K562 (cell line): ENCODE measurements at regions not wholly inside any gene's neighbourhood (a gene's known extent, or its start where the extent isn't known, plus 50 kb on each side); places are given as distances from the start of the nearest gene placed in this dataset.

ENCODE experiments used
- CTCF ChIP-seq, 3 experiments: IDR thresholded peaks in 2 of 3; conservative IDR thresholded peaks in 1 of 3; 2 replicates each; pipeline ENCODE4 v1.5.1; 2011 to 2012; ENCODE audit warnings: low read length in 3 of 3, mild to moderate bottlenecking in 3 of 3, control low read depth in 2 of 3, improper control_type of control experiment in 1 of 3, inconsistent platforms in 1 of 3, low read depth in 1 of 3, mixed read lengths in 1 of 3, moderate library complexity in 1 of 3; ENCODE audit not compliant: insufficient read depth in 2 of 3
- FOS ChIP-seq: IDR thresholded peaks from 3 replicates; pipeline ENCODE4 v1.6.1; 2011; ENCODE audit not compliant: insufficient read length; ENCODE audit errors: extremely low read depth
- ID3 ChIP-seq, 2 experiments: fragments of 250-450 bp in 1 of 2; fragments of 450-650 bp in 1 of 2; sonication (Bioruptor Pico) in 1 of 2; IDR thresholded peaks; 2 replicates each; pipeline versions ENCODE4 v1.6.1 to v1.8.0; 2016 to 2021; ENCODE audit warnings: mild to moderate bottlenecking in 2 of 2, moderate library complexity in 2 of 2, missing compliant biosample characterization in 1 of 2, missing genetic modification characterization in 1 of 2
- JUN ChIP-seq, 2 experiments: sonication (generic) in 1 of 2; formaldehyde crosslinking in 1 of 2; IDR thresholded peaks; 2 replicates each; pipeline versions ENCODE4 v1.6.1 to v1.8.0; 2012 to 2022; ENCODE audit warnings: borderline replicate concordance in 2 of 2, mild to moderate bottlenecking in 2 of 2, improper control_type of control experiment in 1 of 2, low read depth in 1 of 2, low read length in 1 of 2, missing genetic modification reagents in 1 of 2
- JUND ChIP-seq, 2 experiments: IDR thresholded peaks; 2 replicates in 1 of 2; 3 replicates in 1 of 2; pipeline ENCODE4 v1.6.1; 2011; ENCODE audit warnings: borderline replicate concordance in 2 of 2, low read depth in 2 of 2, low read length in 2 of 2, improper control_type of control experiment in 1 of 2, missing biosample characterization in 1 of 2, missing genetic modification characterization in 1 of 2, missing genetic modification reagents in 1 of 2
- POLR2A ChIP-seq: fragments of 450-650 bp; conservative IDR thresholded peaks from 2 replicates; pipeline ENCODE4 v1.6.1; 2016
- PRPF4 ChIP-seq: fragments of 200-400 bp; formaldehyde crosslinking; IDR thresholded peaks from one replicate; pipeline ENCODE4 v1.6.1; 2017; ENCODE audit warnings: low read length, low read depth, mild to moderate bottlenecking; ENCODE audit not compliant: insufficient read depth, poor library complexity, severe bottlenecking
- SP2 ChIP-seq: IDR thresholded peaks from 2 replicates; pipeline ENCODE4 v1.6.1; 2011; ENCODE audit warnings: mild to moderate bottlenecking, low read depth, low read length, moderate library complexity; ENCODE audit not compliant: poor library complexity, severe bottlenecking; ENCODE audit errors: extremely low read depth
- SPI1 ChIP-seq: IDR thresholded peaks from 2 replicates; pipeline ENCODE4 v1.6.1; 2011; ENCODE audit warnings: low read depth, low read length, control low read depth, borderline replicate concordance
- ZBTB40 ChIP-seq, 2 experiments: fragments of 450-650 bp in 1 of 2; sonication (generic) in 1 of 2; formaldehyde crosslinking in 1 of 2; IDR thresholded peaks; 2 replicates each; pipeline versions ENCODE4 v1.7.1 to v1.9.0; 2016 to 2022; ENCODE audit warnings: inconsistent platforms in 1 of 2, mild to moderate bottlenecking in 1 of 2, missing genetic modification reagents in 1 of 2
- ZNF76 ChIP-seq: fragments of 250-450 bp; sonication (Bioruptor Pico); IDR thresholded peaks from 2 replicates; pipeline ENCODE4 v1.4.0; 2020; ENCODE audit warnings: mild to moderate bottlenecking, moderate library complexity, borderline replicate concordance
- ZNF780A ChIP-seq: fragments of 250-450 bp; sonication (Bioruptor Pico); IDR thresholded peaks from 2 replicates; pipeline ENCODE4 v1.5.0; 2021; ENCODE audit warnings: mild to moderate bottlenecking

- TF ChIP-seq ZNF76 (no peak), ID3 (CRISPR knock-in tag; IDR thresholded peaks at IDR 0.05) (no peak), ID3 (tag; IDR thresholded peaks at IDR 0.05) (no peak), CTCF (IDR thresholded peaks at IDR 0.05 in 2 of 3, conservative IDR thresholded peaks at IDR 0.05 in 1 of 3; ENCODE audit: insufficient read depth in 2 of 3, low read depth in 1 of 3, low read length in 3 of 3) (no peak), SPI1 (no peak), SP2 (no peak), JUN (IDR thresholded peaks at IDR 0.05; ENCODE audit: borderline replicate concordance, low read depth, low read length) (no peak), JUN (CRISPR knock-in tag; IDR thresholded peaks at IDR 0.05; ENCODE audit: borderline replicate concordance) (no peak), FOS (no peak), ZBTB40 (IDR thresholded peaks at IDR 0.05) (no peak), ZBTB40 (CRISPR knock-in tag; IDR thresholded peaks at IDR 0.05) (no peak), ZNF780A (CRISPR knock-in tag) (no peak), POLR2A (no peak), PRPF4 (no peak), JUND (IDR thresholded peaks at IDR 0.05; ENCODE audit: borderline replicate concordance, low read depth, low read length) (no peak), JUND (tag; IDR thresholded peaks at IDR 0.05; ENCODE audit: borderline replicate concordance, low read depth, low read length) (no peak)
Measured at GRCh38 chr4:134627366-134627765, 425.8 kb upstream of the PABPC4L start.
